Astrocyte of the cerebellum (primary cell): ENCODE measurements at regions not wholly inside any gene's neighbourhood (a gene's known extent, or its start where the extent isn't known, plus 50 kb on each side); places are given as distances from the start of the nearest gene placed in this dataset.
"Not testable (repeated sequence)": the region's sequence is repeated elsewhere in the genome, so short reads cannot be mapped to it uniquely, and the experiment has no call there.

Experiments
- DNase-seq: peaks from one replicate; pipeline ENCODE4 v3.0.0-alpha.2; 2011; ENCODE audit warnings: low read depth
- H3K4me3 ChIP-seq: 2 replicates; pipeline ENCODE4 v1.5.1; 2011; ENCODE audit warnings: mild to moderate bottlenecking, low read depth, low read length, moderate library complexity
- in situ Hi-C: cut with HindIII; loops from 2 replicates; pipeline ENCODE4 v1.10.0; 2017; ENCODE audit warnings: low sequenced_read_pairs
- TF ChIP-seq, protein P1 (sequence below): IDR thresholded peaks from 2 replicates; pipeline ENCODE4 v1.5.1; 2012; ENCODE audit warnings: low read length, low read depth, moderate library complexity, mild to moderate bottlenecking; ENCODE audit errors: missing control alignments

- H3K4me3 ChIP-seq = no peak overlapping the region
- TF ChIP-seq, protein P1, sequence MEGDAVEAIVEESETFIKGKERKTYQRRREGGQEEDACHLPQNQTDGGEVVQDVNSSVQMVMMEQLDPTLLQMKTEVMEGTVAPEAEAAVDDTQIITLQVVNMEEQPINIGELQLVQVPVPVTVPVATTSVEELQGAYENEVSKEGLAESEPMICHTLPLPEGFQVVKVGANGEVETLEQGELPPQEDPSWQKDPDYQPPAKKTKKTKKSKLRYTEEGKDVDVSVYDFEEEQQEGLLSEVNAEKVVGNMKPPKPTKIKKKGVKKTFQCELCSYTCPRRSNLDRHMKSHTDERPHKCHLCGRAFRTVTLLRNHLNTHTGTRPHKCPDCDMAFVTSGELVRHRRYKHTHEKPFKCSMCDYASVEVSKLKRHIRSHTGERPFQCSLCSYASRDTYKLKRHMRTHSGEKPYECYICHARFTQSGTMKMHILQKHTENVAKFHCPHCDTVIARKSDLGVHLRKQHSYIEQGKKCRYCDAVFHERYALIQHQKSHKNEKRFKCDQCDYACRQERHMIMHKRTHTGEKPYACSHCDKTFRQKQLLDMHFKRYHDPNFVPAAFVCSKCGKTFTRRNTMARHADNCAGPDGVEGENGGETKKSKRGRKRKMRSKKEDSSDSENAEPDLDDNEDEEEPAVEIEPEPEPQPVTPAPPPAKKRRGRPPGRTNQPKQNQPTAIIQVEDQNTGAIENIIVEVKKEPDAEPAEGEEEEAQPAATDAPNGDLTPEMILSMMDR = no peak
- no peak for DNase-seq
- in situ Hi-C loops = no loop called here
These were observed 449.6 kb upstream of the HTR1E start for GRCh38 chr6:86487660-86488221.

- H3K4me3 ChIP-seq, in situ Hi-C loops, DNase-seq: not testable (repeated sequence)
These were observed 459.0 kb upstream of the HTR1E start for GRCh38 chr6:86478316-86478715.

DNA sequence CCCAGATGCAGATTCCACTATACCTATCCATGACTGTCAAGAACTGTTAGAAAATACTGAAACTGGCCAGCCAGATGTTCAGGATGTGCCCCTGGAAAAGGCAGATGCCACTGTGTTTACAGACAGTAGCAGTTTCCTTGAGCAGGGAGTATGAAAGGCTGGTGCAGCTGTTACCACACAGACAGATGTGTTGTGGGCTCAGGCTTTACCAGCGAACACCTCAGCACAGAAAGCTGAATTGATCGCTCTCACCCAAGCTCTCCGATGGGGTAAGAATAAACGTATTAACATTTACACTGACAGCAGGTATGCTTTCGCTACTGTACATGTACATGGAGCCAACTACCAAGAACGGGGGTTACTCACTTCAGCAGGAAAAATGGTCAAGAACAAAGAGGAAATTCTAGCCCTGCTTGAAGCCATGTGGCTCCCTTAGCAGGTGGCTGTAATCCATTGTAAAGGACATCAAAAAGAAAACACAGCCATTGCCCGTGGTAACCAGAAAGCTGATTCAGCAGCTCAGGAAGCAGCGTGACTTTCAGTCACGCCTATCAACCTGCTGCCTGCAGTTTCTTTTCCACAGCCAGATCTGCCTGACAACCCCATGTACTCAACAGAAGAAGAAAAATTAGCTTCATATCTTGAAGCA lies 459.7 kb upstream of the HTR1E start:
- DNase-seq = no peak

GRCh38 chr6:86476311-86476710 lies 461.0 kb upstream of the HTR1E start:
- H3K4me3 ChIP-seq = no peak overlapping the region
- TF ChIP-seq, protein P1 = no peak
- no peak for DNase-seq
- in situ Hi-C loops = no loop called here

More for the DNA sequence above, 459.7 kb upstream of the HTR1E start:
- in situ Hi-C loops = no loop called here
- TF ChIP-seq, protein P1 = no peak
- no peak overlapping the region for H3K4me3 ChIP-seq

- in situ Hi-C loops = no loop called here
- no peak overlapping the region for H3K4me3 ChIP-seq
- no peak for DNase-seq
- TF ChIP-seq, protein P1 = no peak
These were observed 463.2 kb upstream of the HTR1E start for GRCh38 chr6:86474081-86474480.

DNA sequence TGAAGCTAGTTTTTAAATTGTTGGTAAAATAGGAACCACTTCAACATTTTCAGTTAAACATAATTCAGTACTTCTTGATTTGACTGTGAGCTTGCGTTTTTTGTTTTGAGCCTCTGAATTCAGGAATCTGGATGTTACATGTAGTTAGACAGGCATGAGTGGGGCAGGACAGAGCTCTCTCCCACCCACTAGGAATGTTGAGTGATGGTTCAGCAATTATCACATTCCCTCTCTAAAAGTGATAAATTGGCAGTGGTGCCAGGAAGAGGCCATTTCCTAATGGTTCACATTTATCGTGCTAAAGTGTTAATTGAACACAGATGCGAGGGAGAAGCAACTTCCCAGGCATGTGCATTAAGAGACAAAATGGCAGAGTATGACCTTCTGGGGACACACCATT lies 465.5 kb upstream of the HTR1E start:
- in situ Hi-C loops = no loop called here
- TF ChIP-seq, protein P1 = no peak
- no peak for DNase-seq
- no peak overlapping the region for H3K4me3 ChIP-seq

- TF ChIP-seq, protein P1 = no peak
- in situ Hi-C loops = no loop called here
These were observed 477.4 kb upstream of the HTR1E start for GRCh38 chr6:86459978-86460377.

More at GRCh38 chr6:86459978-86460377, 477.4 kb upstream of the HTR1E start:
- no peak for DNase-seq
- no peak overlapping the region for H3K4me3 ChIP-seq
